ENCODE measurements at regions not wholly inside any gene's neighbourhood (a gene's known extent, or its start where the extent isn't known, plus 50 kb on each side); places are given as distances from the start of the nearest gene placed in this dataset.

DNA sequence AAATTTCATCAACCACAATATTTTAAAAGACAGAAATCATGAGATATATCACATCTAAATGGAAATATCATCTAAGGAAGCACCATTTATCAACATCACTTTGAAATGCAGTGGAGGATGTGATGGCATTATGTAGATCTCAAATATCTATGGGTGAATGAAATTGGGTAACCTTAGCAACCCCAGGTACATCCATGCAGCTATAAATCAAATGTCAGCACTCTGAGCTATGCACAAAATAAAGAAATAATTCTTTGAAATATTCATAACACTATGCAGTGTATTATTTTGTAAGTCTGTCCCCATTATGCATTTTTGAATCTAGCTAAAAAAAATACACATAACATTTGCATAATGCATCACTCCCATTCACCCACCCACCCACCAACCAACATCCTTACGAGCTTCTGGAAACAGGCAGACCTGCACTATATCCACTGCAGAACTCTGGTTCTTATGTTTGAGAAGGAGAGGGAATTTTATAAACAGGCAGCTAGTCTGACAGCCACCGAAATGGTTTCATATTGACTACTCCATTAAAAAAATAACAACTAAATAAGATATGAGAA is 186.8 kb downstream of the SHOX2 start:
- Histone ChIP-seq H4K20me1 (ENCODE audit: insufficient read depth, low read length) (no peaks in the 10 kb centered on the region), H3K4me3 (ENCODE audit: low read depth in 1 of 2, low read length in 2 of 2) (no peak overlapping the region), H2AFZ (ENCODE audit: low read depth, low read length) (no peak overlapping the region), H3K4me1 (ENCODE audit: insufficient read depth, low read length) (no peaks in the 10 kb centered on the region), H3K27me3 (ENCODE audit: insufficient read depth, low read length, poor library complexity) (no peaks in the 10 kb centered on the region), H3K9ac (ENCODE audit: low read depth, low read length) (no peak overlapping the region), H3K36me3 (ENCODE audit: insufficient read depth, low read length) (no peaks in the 10 kb centered on the region), H3K9me3 (ENCODE audit: insufficient read depth, low read length, severe bottlenecking) (no peaks in the 10 kb centered on the region), H3K4me2 (ENCODE audit: insufficient read depth, low read length) (no peak overlapping the region), H3K79me2 (ENCODE audit: insufficient read depth, low read length) (no peaks in the 10 kb centered on the region), H3K27ac (ENCODE audit: low read length) (no peak overlapping the region)
- TF ChIP-seq EZH2 (IDR thresholded peaks at IDR 0.05; ENCODE audit: borderline replicate concordance, low read depth, low read length, severe bottlenecking): no peak
- TF ChIP-seq, protein P1, sequence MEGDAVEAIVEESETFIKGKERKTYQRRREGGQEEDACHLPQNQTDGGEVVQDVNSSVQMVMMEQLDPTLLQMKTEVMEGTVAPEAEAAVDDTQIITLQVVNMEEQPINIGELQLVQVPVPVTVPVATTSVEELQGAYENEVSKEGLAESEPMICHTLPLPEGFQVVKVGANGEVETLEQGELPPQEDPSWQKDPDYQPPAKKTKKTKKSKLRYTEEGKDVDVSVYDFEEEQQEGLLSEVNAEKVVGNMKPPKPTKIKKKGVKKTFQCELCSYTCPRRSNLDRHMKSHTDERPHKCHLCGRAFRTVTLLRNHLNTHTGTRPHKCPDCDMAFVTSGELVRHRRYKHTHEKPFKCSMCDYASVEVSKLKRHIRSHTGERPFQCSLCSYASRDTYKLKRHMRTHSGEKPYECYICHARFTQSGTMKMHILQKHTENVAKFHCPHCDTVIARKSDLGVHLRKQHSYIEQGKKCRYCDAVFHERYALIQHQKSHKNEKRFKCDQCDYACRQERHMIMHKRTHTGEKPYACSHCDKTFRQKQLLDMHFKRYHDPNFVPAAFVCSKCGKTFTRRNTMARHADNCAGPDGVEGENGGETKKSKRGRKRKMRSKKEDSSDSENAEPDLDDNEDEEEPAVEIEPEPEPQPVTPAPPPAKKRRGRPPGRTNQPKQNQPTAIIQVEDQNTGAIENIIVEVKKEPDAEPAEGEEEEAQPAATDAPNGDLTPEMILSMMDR (IDR thresholded peaks at IDR 0.05; ENCODE audit: borderline replicate concordance, extremely low read depth, low read length, poor library complexity, severe bottlenecking): no peak
- DNase-seq: no peak
- ATAC-seq (ENCODE audit: insufficient read depth, low read depth): no peak

- ATAC-seq (ENCODE audit: insufficient read depth, low read depth) (no peak), DNase-seq (no peak)
- H3K36me3 ChIP-seq (ENCODE audit: insufficient read depth, low read length): no peaks in the 10 kb centered on the region
- H2AFZ ChIP-seq (ENCODE audit: low read depth, low read length): no peak overlapping the region
- no peaks in the 10 kb centered on the region for H3K79me2 ChIP-seq (ENCODE audit: insufficient read depth, low read length)
- H3K4me1 ChIP-seq (ENCODE audit: insufficient read depth, low read length): no peaks in the 10 kb centered on the region
- no peaks in the 10 kb centered on the region for H3K27me3 ChIP-seq (ENCODE audit: insufficient read depth, low read length, poor library complexity)
- H3K4me3 ChIP-seq (ENCODE audit: low read depth in 1 of 2, low read length in 2 of 2): no peak overlapping the region
- no peak overlapping the region for H3K9ac ChIP-seq (ENCODE audit: low read depth, low read length)
- H3K9me3 ChIP-seq (ENCODE audit: insufficient read depth, low read length, severe bottlenecking): no peaks in the 10 kb centered on the region
- H4K20me1 ChIP-seq (ENCODE audit: insufficient read depth, low read length): no peaks in the 10 kb centered on the region
- no peak overlapping the region for H3K4me2 ChIP-seq (ENCODE audit: insufficient read depth, low read length)
- no peak overlapping the region for H3K27ac ChIP-seq (ENCODE audit: low read length)
- TF ChIP-seq, protein P1 (IDR thresholded peaks at IDR 0.05; ENCODE audit: borderline replicate concordance, extremely low read depth, low read length, poor library complexity, severe bottlenecking): no peak
- no peak for TF ChIP-seq EZH2 (IDR thresholded peaks at IDR 0.05; ENCODE audit: borderline replicate concordance, low read depth, low read length, severe bottlenecking)
Measured at GRCh38 chr3:157918402-157918801, 187.8 kb downstream of the SHOX2 start.

DNA sequence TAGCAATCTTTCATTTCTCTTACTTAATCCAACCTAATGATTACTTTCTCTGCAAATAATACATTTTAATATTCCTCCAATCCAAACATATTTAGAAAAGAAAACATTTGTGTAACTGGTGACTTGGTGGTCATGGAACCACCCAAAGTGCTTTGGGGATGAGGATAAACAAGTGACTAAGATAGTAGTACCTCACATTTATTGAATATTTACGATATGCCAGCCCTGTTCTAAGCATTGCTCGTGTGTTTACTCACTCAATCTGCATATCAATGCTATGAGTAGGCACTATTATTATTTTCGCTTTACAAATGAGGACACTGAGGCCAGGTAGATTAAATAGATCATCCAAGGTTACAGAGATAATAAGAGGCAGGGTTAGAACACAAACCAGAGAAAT is 189.5 kb downstream of the SHOX2 start:
- DNase-seq (no peak), ATAC-seq (ENCODE audit: insufficient read depth, low read depth) (no peak)
- Histone ChIP-seq H3K9me3 (ENCODE audit: insufficient read depth, low read length, severe bottlenecking) (no peaks in the 10 kb centered on the region), H3K79me2 (ENCODE audit: insufficient read depth, low read length) (no peaks in the 10 kb centered on the region), H3K36me3 (ENCODE audit: insufficient read depth, low read length) (no peaks in the 10 kb centered on the region), H3K9ac (ENCODE audit: low read depth, low read length) (no peak overlapping the region), H4K20me1 (ENCODE audit: insufficient read depth, low read length) (no peaks in the 10 kb centered on the region), H3K4me1 (ENCODE audit: insufficient read depth, low read length) (no peaks in the 10 kb centered on the region), H3K4me2 (ENCODE audit: insufficient read depth, low read length) (no peak overlapping the region), H2AFZ (ENCODE audit: low read depth, low read length) (no peak overlapping the region), H3K27me3 (ENCODE audit: insufficient read depth, low read length, poor library complexity) (no peaks in the 10 kb centered on the region), H3K27ac (ENCODE audit: low read length) (no peak overlapping the region), H3K4me3 (ENCODE audit: low read depth in 1 of 2, low read length in 2 of 2) (no peak overlapping the region)
- TF ChIP-seq, protein P1 (IDR thresholded peaks at IDR 0.05; ENCODE audit: borderline replicate concordance, extremely low read depth, low read length, poor library complexity, severe bottlenecking): no peak
- no peak for TF ChIP-seq EZH2 (IDR thresholded peaks at IDR 0.05; ENCODE audit: borderline replicate concordance, low read depth, low read length, severe bottlenecking)

DNA sequence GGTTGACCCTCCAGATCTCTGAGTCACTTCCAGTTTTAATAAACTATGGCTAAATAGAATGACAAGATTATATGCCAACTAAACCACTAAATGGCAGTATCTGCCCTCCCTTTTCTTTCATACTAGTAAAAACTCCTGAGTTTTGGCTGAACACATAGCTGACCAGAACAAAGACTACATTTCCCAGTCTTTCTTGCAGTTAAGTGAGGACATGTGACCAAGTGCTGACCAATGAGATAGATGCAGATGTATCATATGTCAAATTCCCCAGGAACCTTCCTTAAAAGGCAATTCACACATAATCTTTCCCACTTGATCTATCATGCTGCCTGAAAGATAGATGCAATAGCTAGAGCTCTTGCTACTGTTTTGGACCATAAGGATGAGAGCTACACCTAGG is 191.3 kb downstream of the SHOX2 start:
- no peaks in the 10 kb centered on the region for H3K27me3 ChIP-seq (ENCODE audit: insufficient read depth, low read length, poor library complexity)
- TF ChIP-seq, protein P1 (IDR thresholded peaks at IDR 0.05; ENCODE audit: borderline replicate concordance, extremely low read depth, low read length, poor library complexity, severe bottlenecking): no peak
- no peak for TF ChIP-seq EZH2 (IDR thresholded peaks at IDR 0.05; ENCODE audit: borderline replicate concordance, low read depth, low read length, severe bottlenecking)
- DNase-seq: no peak
- no peak overlapping the region for H3K27ac ChIP-seq (ENCODE audit: low read length)
- H3K4me1 ChIP-seq (ENCODE audit: insufficient read depth, low read length): no peaks in the 10 kb centered on the region
- no peaks in the 10 kb centered on the region for H3K79me2 ChIP-seq (ENCODE audit: insufficient read depth, low read length)
- ATAC-seq (ENCODE audit: insufficient read depth, low read depth): no peak
- no peaks in the 10 kb centered on the region for H3K9me3 ChIP-seq (ENCODE audit: insufficient read depth, low read length, severe bottlenecking)
- H2AFZ ChIP-seq (ENCODE audit: low read depth, low read length): no peak overlapping the region
- no peak overlapping the region for H3K9ac ChIP-seq (ENCODE audit: low read depth, low read length)
- H3K4me3 ChIP-seq (ENCODE audit: low read depth in 1 of 2, low read length in 2 of 2): no peak overlapping the region
- no peaks in the 10 kb centered on the region for H4K20me1 ChIP-seq (ENCODE audit: insufficient read depth, low read length)
- H3K4me2 ChIP-seq (ENCODE audit: insufficient read depth, low read length): no peak overlapping the region
- H3K36me3 ChIP-seq (ENCODE audit: insufficient read depth, low read length): no peaks in the 10 kb centered on the region
